ENCODE measurements at regions not wholly inside any gene's neighbourhood (a gene's known extent, or its start where the extent isn't known, plus 50 kb on each side); places are given as distances from the start of the nearest gene placed in this dataset.

- DNase-seq: no peak
Measured at GRCh38 chr6:65896140-65896539, 189.1 kb upstream of the EYS start.

- no peak for DNase-seq
Measured at GRCh38 chr6:65876668-65877067, 169.6 kb upstream of the EYS start.

GRCh38 chr6:65852369-65852852 lies 145.4 kb upstream of the EYS start:
- DNase-seq: no peak

- DNase-seq: no peak
Measured at GRCh38 chr6:65830151-65830550, 123.1 kb upstream of the EYS start.

GRCh38 chr6:65819152-65819551 lies 112.1 kb upstream of the EYS start:
- no peak for DNase-seq

- DNase-seq: no peak
Measured at GRCh38 chr6:65818576-65818975, 111.5 kb upstream of the EYS start.

- DNase-seq: no peak
Measured at GRCh38 chr6:65816991-65817390, 110.0 kb upstream of the EYS start.

GRCh38 chr6:65814071-65814470 lies 107.0 kb upstream of the EYS start:
- DNase-seq: no peak

GRCh38 chr6:65803186-65803585 lies 96.2 kb upstream of the EYS start:
- DNase-seq: no peak

GRCh38 chr6:65799389-65799788 lies 92.4 kb upstream of the EYS start:
- DNase-seq: no peak

- DNase-seq: no peak
Measured at GRCh38 chr6:65798280-65799014, 91.4 kb upstream of the EYS start.

GRCh38 chr6:65790666-65791065 lies 83.6 kb upstream of the EYS start:
- no peak for DNase-seq

GRCh38 chr6:65787787-65788186 lies 80.8 kb upstream of the EYS start:
- DNase-seq: no peak

- DNase-seq: no peak
Measured at GRCh38 chr6:65786815-65787214, 79.8 kb upstream of the EYS start.

- no peak for DNase-seq
Measured at GRCh38 chr6:65780691-65781090, 73.7 kb upstream of the EYS start.

- no peak for DNase-seq
Measured at GRCh38 chr6:65776332-65776731, 69.3 kb upstream of the EYS start.

GRCh38 chr6:65771946-65772345 lies 64.9 kb upstream of the EYS start:
- no peak for DNase-seq

GRCh38 chr6:65761890-65762289 lies 54.9 kb upstream of the EYS start:
- no peak for DNase-seq

GRCh38 chr6:65760285-65760684 lies 53.3 kb upstream of the EYS start:
- peak; percentile 0 for DNase-seq
